Caco-2 (cell line): ENCODE measurements at regions not wholly inside any gene's neighbourhood (a gene's known extent, or its start where the extent isn't known, plus 50 kb on each side); places are given as distances from the start of the nearest gene placed in this dataset.

ENCODE experiments used
- BruUV-seq: library from RNA; stranded (reverse); fragments of 400-500 nt; replicated peaks from 2 replicates; lab custom pipeline; 2021; lab: Mats Ljungman, UMichigan
- CTCF ChIA-PET: fragments of 300-600 bp; sonication (Branson Sonifier 250); formaldehyde crosslinking; loops from one replicate; lab custom pipeline; 2022; ENCODE audit warnings: antibody characterized with exemption; lab: Charles Lee
- POLR2A ChIA-PET: fragments of 300-600 bp; sonication (Branson Sonifier 250); formaldehyde crosslinking; loops from one replicate; lab custom pipeline; 2022; ENCODE audit warnings: antibody characterized with exemption; lab: Charles Lee
- DNase-seq, 2 experiments: peaks; one replicate each; pipeline versions ENCODE4 v3.0.0 to v3.0.0-alpha.2; 2020 to 2022
- H3K27me3 ChIP-seq: replicated peaks from 2 replicates; pipeline ENCODE4 v1.6.0; 2011; ENCODE audit warnings: low read length; ENCODE audit not compliant: control insufficient read depth, insufficient read depth
- H3K36me3 ChIP-seq: 2 replicates; pipeline ENCODE4 v1.5.1; 2011; ENCODE audit warnings: low read length; ENCODE audit not compliant: control insufficient read depth, insufficient read depth
- H3K4me1 ChIP-seq: fragments of 250-450 bp; sonication (Bioruptor Pico); 2 replicates; pipeline ENCODE4 v1.5.1; 2020; ENCODE audit warnings: mild to moderate bottlenecking
- H3K4me3 ChIP-seq: 2 replicates; pipeline ENCODE4 v1.5.1; 2011; ENCODE audit warnings: low read depth, mild to moderate bottlenecking, control low read depth, low read length
- H3K9me3 ChIP-seq: fragments of 250-450 bp; sonication (Bioruptor Pico); 2 replicates; pipeline ENCODE4 v1.5.1; 2020; ENCODE audit warnings: mild to moderate bottlenecking, moderate library complexity
- H3K27ac Mint-ChIP-seq: one replicate; pipeline ENCODE4 v1.8.0; 2022; ENCODE audit warnings: mixed read lengths; ENCODE audit not compliant: unreplicated experiment
- H3K27me3 Mint-ChIP-seq: one replicate; pipeline ENCODE4 v1.8.0; 2022; ENCODE audit warnings: mixed read lengths; ENCODE audit not compliant: insufficient read depth, unreplicated experiment
- H3K36me3 Mint-ChIP-seq: one replicate; pipeline ENCODE4 v1.8.0; 2022; ENCODE audit warnings: mild to moderate bottlenecking, mixed read lengths; ENCODE audit not compliant: insufficient read depth, unreplicated experiment
- H3K4me1 Mint-ChIP-seq: one replicate; pipeline ENCODE4 v1.8.0; 2022; ENCODE audit warnings: low read depth, mixed read lengths; ENCODE audit not compliant: unreplicated experiment
- H3K4me3 Mint-ChIP-seq: one replicate; pipeline ENCODE4 v1.8.0; 2022; ENCODE audit warnings: mild to moderate bottlenecking, moderate library complexity, mixed read lengths; ENCODE audit not compliant: unreplicated experiment
- H3K9me3 Mint-ChIP-seq: one replicate; pipeline ENCODE4 v1.8.0; 2022; ENCODE audit warnings: mixed read lengths; ENCODE audit not compliant: unreplicated experiment
- CTCF ChIP-seq, 2 experiments: fragments of 200-600 bp in 1 of 2; IDR thresholded peaks; 1 replicate in 1 of 2; 2 replicates in 1 of 2; pipeline versions ENCODE4 v1.5.1 to v1.8.0; 2011 to 2022; ENCODE audit warnings: antibody characterized with exemption in 1 of 2, control low read depth in 1 of 2, inconsistent platforms in 1 of 2, low read depth in 1 of 2, low read length in 1 of 2, mild to moderate bottlenecking in 1 of 2, moderate library complexity in 1 of 2; ENCODE audit not compliant: insufficient read depth in 1 of 2, severe bottlenecking in 1 of 2, unreplicated experiment in 1 of 2
- intact Hi-C: fragments of 100-400 bp; cut with micrococcal nuclease; formaldehyde crosslinking; loops from one replicate; pipeline ENCODE4 v1.10.0; 2022; ENCODE audit not compliant: unreplicated experiment

- CTCF ChIA-PET: no interaction called here
- no peaks in the 10 kb centered on the region for H3K4me1 ChIP-seq
- DNase-seq: no peak
- no TSS peak for BruUV-seq
- POLR2A ChIA-PET: no interaction called here
- no peak overlapping the region for H3K27ac Mint-ChIP-seq
- no peaks in the 10 kb centered on the region for H3K27me3 ChIP-seq
- H3K4me3 Mint-ChIP-seq: no peak overlapping the region
- H3K4me1 Mint-ChIP-seq: no peaks in the 10 kb centered on the region
- no peaks in the 10 kb centered on the region for H3K36me3 Mint-ChIP-seq
- no peak for TF ChIP-seq CTCF (IDR thresholded peaks at IDR 0.05; ENCODE audit: insufficient read depth in 1 of 2, low read depth in 1 of 2, low read length in 1 of 2, severe bottlenecking in 1 of 2, unreplicated experiment in 1 of 2)
- intact Hi-C loops: no loop called here
- no peaks in the 10 kb centered on the region for H3K9me3 Mint-ChIP-seq
- no peaks in the 10 kb centered on the region for H3K27me3 Mint-ChIP-seq
- H3K4me3 ChIP-seq: no peak overlapping the region
- no peaks in the 10 kb centered on the region for H3K36me3 ChIP-seq
- no peaks in the 10 kb centered on the region for H3K9me3 ChIP-seq
These were observed 837.6 kb downstream of the HACE1 start for GRCh38 chr6:104022126-104022525.

GRCh38 chr6:104019075-104019753 lies 840.5 kb downstream of the HACE1 start:
- ChIA-PET POLR2A (no interaction called here), CTCF (no interaction called here)
- Histone ChIP-seq H3K4me1 (no peaks in the 10 kb centered on the region), H3K4me3 (no peak overlapping the region), H3K36me3 (no peaks in the 10 kb centered on the region), H3K27me3 (no peaks in the 10 kb centered on the region), H3K9me3 (no peaks in the 10 kb centered on the region)
- H3K9me3 Mint-ChIP-seq: no peaks in the 10 kb centered on the region
- intact Hi-C loops: no loop called here
- DNase-seq: no peak
- TF ChIP-seq CTCF (IDR thresholded peaks at IDR 0.05; ENCODE audit: insufficient read depth in 1 of 2, low read depth in 1 of 2, low read length in 1 of 2, severe bottlenecking in 1 of 2, unreplicated experiment in 1 of 2): no peak
- no peak overlapping the region for H3K27ac Mint-ChIP-seq
- no peaks in the 10 kb centered on the region for H3K36me3 Mint-ChIP-seq
- no TSS peak for BruUV-seq
- H3K27me3 Mint-ChIP-seq: no peaks in the 10 kb centered on the region
- no peak overlapping the region for H3K4me3 Mint-ChIP-seq
- no peaks in the 10 kb centered on the region for H3K4me1 Mint-ChIP-seq

GRCh38 chr6:104017410-104018381 lies 842.0 kb downstream of the HACE1 start:
- H3K4me1 Mint-ChIP-seq: no peaks in the 10 kb centered on the region
- intact Hi-C loops: no loop called here
- no peak for TF ChIP-seq CTCF (IDR thresholded peaks at IDR 0.05; ENCODE audit: insufficient read depth in 1 of 2, low read depth in 1 of 2, low read length in 1 of 2, severe bottlenecking in 1 of 2, unreplicated experiment in 1 of 2)
- Histone ChIP-seq H3K4me3 (no peak overlapping the region), H3K36me3 (no peaks in the 10 kb centered on the region), H3K27me3 (no peaks in the 10 kb centered on the region), H3K9me3 (no peaks in the 10 kb centered on the region), H3K4me1 (no peaks in the 10 kb centered on the region)
- ChIA-PET POLR2A (no interaction called here), CTCF (no interaction called here)
- H3K36me3 Mint-ChIP-seq: no peaks in the 10 kb centered on the region
- no peaks in the 10 kb centered on the region for H3K9me3 Mint-ChIP-seq
- no peaks in the 10 kb centered on the region for H3K27me3 Mint-ChIP-seq
- H3K27ac Mint-ChIP-seq: no peak overlapping the region
- no peak overlapping the region for H3K4me3 Mint-ChIP-seq
- BruUV-seq: no TSS peak
- no peak for DNase-seq
